AG10803 (cell line): ENCODE measurements at regions not wholly inside any gene's neighbourhood (a gene's known extent, or its start where the extent isn't known, plus 50 kb on each side); places are given as distances from the start of the nearest gene placed in this dataset.

Source experiments
- DNase-seq: peaks from one replicate; pipeline ENCODE4 v3.0.0; 2010; ENCODE audit warnings: low read depth
- H3K4me3 ChIP-seq: 2 replicates; pipeline ENCODE4 v1.5.1; 2011; ENCODE audit warnings: mild to moderate bottlenecking, low read length, control low read depth
- TF ChIP-seq, protein P1 (sequence below): conservative IDR thresholded peaks from 2 replicates; pipeline ENCODE4 v1.5.1; 2011; ENCODE audit warnings: mild to moderate bottlenecking, low read length, control low read depth, inconsistent platforms

DNA sequence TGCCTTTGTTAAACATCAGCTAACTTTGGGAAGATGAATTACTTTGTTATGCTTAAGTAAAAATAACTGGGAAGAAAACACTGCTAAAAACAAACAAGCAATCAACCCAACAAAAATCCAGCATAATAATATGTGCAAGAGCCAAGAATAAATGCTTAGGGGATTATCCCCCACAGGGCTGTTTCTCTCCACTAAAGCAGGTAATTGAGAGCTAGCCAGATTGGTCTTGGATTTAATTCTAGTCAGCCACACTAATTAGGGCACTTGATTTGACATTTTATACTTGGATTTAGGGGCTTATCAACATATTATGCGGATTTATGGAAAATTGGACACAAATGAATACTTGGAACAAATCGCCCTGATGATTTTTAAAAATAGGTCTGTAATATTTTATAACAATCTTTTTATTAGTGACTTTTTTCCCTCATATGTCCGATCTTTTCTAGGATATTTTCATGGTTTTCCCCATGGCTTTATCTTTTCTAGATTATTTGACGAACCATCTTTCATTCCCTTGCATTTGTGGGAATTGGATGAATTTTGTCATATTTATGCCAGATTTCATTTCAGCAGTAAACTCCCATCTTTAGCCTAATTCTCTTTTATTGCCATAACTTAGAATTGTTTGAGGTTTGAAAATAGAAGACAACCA, 199.1 kb upstream of the NXPH2 start:
- DNase-seq, result no peak
- no peak overlapping the region for H3K4me3 ChIP-seq
- TF ChIP-seq, protein P1, sequence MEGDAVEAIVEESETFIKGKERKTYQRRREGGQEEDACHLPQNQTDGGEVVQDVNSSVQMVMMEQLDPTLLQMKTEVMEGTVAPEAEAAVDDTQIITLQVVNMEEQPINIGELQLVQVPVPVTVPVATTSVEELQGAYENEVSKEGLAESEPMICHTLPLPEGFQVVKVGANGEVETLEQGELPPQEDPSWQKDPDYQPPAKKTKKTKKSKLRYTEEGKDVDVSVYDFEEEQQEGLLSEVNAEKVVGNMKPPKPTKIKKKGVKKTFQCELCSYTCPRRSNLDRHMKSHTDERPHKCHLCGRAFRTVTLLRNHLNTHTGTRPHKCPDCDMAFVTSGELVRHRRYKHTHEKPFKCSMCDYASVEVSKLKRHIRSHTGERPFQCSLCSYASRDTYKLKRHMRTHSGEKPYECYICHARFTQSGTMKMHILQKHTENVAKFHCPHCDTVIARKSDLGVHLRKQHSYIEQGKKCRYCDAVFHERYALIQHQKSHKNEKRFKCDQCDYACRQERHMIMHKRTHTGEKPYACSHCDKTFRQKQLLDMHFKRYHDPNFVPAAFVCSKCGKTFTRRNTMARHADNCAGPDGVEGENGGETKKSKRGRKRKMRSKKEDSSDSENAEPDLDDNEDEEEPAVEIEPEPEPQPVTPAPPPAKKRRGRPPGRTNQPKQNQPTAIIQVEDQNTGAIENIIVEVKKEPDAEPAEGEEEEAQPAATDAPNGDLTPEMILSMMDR, result no peak

DNA sequence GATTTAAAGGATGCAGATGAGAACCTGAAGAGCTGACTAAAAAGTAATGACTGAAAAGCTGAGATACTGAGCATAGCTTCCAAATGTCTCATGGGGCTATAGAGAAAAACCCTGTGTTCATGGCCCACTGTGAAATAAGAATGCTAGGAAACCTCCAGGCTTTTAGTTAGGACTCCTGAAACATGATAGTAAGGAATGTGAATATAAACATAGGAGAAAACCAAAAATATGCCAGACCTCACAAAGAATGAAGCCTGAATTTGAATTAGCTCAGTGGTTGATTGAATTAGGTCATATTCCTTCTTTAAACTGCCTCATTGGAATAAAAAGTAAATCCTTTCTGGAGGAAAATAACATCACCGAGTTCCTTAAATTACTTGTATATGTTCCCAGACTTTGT, 194.5 kb upstream of the NXPH2 start:
- TF ChIP-seq, protein P1, result no peak
- H3K4me3 ChIP-seq, result no peak overlapping the region
- no peak for DNase-seq

DNA sequence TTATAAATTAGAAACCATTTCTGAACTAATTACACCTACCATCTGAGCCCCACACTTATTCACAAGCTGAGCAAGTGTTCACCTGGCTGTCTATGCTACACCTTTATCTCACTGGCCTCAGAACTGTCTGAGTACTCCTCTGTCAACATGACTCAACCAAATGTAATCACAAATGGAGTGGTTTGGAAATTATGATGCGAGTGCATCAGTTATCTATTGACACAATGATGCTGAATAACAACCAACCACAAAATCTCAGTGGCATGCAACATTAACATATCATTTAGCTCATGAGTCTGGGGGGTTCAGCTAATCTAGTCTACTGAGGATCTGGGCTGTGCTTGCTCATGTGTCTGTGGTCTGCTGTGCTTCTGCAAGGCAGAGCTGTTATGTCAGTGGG, 184.2 kb upstream of the NXPH2 start:
- DNase-seq, result no peak
- no peak overlapping the region for H3K4me3 ChIP-seq
- TF ChIP-seq, protein P1, result no peak

DNA sequence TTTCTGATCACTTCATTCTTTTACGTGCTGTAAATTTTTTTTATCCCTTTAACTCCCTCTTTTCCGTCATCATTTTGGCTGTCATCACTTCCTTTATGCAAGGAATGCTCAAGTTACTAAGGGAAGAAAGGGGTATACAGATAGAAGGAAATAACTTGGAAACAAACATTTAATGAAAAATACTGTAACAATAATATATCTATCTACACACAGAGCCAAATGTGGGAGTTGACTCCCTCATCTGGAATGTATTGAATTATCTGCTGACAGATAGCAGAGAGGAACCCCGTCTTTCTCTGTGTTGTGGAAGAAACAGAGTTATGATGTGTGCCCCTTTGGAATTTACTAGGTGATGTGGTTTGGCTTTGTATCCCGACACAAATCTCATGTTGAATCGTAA, 182.5 kb upstream of the NXPH2 start:
- TF ChIP-seq, protein P1, result no peak
- DNase-seq, result no peak
- no peak overlapping the region for H3K4me3 ChIP-seq

DNA sequence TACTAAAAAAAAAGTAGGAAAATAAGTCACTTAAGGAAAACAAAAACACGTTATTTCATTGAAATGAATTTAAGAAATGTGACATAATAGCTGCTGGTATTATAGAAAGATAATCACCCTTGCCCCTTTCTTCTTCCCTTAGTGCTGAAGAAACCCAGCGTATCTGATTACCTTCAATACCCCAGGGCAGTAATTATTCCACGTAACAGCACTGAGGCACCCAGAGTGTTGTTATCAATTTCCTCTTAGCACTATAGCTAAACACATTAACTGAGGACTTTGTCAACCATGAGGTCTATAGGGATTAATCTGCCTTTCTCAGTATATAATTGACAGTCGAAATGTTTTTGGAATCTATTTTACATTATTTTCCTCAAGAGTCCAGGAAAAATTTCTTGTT, 180.0 kb upstream of the NXPH2 start:
- DNase-seq, result no peak
- TF ChIP-seq, protein P1, result no peak
- H3K4me3 ChIP-seq, result no peak overlapping the region

DNA sequence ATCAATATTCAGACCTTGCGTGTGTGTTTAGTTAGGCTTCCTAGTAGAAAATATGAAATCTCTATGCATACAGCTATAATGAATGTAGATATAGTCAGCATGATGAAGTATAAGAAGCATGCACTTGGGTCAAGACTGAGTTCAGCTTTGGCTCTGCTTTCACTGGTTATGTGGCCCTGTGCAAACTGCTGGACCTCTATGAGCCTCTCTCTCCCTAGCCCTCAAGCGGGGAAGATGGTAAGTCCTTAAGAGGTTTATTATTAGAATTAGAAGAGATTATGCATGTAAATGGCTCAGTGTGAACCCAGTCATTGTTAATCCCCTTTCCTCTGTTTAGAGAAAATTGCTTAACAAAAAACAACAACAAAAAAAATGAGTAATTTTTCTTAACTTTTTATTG, 178.8 kb upstream of the NXPH2 start:
- TF ChIP-seq, protein P1, result no peak
- H3K4me3 ChIP-seq, result no peak overlapping the region
- DNase-seq, result no peak

DNA sequence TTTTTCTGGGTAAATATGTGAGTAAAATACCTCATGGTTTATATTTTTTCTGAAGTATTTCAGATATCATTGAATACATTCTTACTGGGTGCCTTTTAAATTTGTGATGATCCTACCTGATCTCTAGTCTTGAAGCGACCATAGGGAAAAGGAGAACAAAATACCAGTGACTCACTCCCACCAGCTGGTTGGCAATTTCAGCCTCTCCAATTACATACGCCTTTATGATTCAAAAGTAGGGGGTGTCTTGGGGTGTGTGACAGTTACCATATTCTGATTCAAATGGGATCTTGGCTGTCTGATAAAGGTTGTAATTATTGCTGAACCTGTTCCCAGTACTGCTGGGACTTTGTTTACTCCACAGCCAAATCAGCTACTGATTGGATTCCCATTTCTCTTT, 175.9 kb upstream of the NXPH2 start:
- TF ChIP-seq, protein P1, result no peak
- no peak for DNase-seq
- no peak overlapping the region for H3K4me3 ChIP-seq
